Iris pigment epithelial cell (primary cell): ENCODE measurements at regions not wholly inside any gene's neighbourhood (a gene's known extent, or its start where the extent isn't known, plus 50 kb on each side); places are given as distances from the start of the nearest gene placed in this dataset.
A peak's percentile ranks its signal among the peaks of the same experiment; 100 is the strongest.
"Not testable (repeated sequence)": the region's sequence is repeated elsewhere in the genome, so short reads cannot be mapped to it uniquely, and the experiment has no call there.

ENCODE experiments used
- DNase-seq: peaks from one replicate; pipeline ENCODE4 v3.0.0-alpha.2; 2011; ENCODE audit warnings: low read depth

DNA sequence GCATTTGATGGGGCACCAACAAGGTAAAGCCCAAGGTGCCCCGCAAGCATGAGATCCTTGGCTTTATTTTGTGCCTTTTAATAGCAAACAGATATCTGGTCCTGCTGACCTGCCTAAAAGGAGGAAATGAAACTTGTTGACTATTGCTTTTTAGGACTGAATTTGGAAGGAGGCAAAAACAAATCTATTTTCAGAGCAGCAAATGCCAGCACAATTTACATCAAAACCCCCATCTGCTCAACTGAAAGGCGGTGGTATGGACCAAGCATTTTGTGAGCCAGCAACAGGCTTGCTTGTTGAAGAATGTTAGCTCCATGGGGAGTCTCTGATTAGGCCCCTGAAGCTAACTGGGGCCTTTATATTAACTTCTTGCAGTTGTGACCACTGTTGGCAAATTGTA, 192.6 kb upstream of the E2F8 start:
- DNase-seq = no peak

DNA sequence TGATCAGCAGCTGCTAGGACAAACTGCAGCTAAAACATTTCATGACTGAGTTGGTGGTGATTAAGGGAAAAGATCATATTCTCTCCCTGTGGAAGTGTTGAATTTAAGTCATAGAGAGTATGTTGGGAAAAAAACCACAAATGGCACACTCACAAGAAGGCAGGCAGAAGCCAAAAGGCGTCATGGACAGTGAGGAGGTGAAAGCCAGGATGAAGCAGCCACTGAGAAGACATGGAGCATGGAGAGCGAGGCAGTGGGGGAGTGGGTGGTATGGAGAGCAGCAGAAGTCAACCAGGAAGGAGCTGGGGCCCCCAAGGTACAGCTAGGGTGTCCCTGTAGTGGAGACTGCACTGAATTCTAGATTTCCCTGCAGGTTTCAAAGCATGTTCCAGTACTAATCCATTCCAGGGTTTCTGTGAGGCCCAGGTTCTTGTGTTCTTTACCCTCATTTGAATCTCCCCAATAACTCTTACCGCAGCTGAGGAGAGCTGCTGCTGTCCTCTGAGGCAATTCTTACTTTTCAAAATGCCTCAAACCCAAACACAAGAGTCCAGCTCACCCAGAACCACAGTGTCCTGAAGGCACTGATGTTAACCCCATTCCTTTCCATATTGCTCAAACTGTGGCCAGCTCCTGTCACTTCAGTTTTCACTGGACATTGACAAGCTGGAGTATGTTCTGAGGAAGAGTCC, 191.8 kb upstream of the E2F8 start:
- peak; percentile 90 for DNase-seq

DNA sequence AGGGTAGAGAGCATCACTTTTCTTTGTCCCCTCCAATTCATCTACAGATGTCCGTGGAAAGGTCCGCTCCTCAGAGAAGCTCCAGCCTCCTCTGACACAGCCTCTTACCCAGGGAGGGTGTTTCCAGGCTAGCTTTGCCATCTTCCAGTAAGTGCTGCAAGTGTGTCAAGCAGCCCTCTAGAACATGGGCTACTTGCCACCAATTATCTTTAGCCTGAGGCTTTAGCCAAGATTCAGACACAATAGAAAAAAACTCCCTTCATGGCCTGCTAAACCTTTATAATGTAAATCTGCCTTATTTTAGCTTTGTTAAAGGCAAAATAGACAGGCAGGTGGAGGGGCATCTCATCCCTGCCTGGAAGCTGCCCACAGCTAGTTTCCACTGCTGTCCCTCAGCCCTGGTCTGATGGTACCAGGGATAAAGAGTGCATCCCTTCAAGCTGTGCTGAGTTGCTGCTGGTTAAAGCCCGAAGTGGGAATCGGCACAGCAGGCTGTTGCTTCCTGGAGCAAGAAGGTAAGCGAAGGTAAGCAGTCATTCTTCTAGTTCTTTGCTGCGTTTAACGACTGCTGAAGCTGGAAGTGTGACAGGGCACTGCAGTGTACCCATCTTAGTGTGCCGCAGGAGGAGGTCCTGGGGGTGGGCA, 190.1 kb upstream of the E2F8 start:
- DNase-seq = no peak

DNA sequence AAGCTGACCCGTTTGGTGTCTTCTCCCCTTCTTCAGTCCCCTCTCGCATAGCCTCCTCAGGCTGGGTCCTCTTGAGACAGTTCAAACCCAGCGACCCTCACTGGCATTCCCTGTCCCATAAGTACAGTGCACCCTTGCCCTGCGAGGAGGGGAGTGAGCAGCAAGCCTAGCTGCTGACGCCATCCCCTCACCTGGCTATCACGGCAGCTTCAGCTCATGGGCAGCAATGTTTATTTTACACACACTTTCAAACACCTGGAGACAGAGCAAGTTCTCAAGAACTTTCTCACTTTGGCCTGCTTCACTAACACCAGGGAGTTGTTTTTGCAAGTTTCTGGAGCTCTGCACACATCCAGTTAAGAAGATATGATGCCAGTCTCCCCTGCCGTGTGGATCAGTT, 189.6 kb upstream of the E2F8 start:
- DNase-seq = no peak

DNA sequence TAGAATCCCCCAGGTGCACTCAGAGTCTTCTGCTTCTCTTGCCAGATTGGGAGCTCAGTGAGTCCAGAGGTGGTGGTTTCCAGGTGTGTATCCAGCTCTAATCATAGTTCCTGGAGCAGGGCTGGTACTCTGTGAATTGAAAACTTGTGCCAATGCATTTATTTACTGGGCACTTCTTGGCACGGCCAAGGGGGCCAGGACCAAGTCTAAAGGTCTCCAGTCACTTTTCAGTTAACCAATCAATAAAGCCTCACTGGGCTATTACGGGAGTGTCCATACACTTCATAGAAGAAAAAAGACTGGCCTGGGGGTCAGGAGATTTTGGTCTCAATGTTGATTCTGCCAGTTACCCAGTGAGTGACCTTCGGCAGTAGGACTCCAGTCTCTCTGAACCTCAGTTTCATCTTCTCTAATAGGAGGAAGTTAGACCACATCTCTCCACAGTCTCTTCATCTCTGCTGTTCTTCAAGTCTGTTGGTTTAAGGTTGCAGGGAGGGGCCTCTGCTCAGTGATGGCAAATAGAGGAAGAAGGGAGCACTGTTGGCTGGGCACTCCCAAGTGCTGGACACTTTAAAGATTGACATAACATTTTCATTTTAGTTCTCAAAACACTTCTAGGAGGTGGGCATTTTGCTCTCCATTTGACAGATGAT, 188.5 kb upstream of the E2F8 start:
- no peak for DNase-seq

DNA sequence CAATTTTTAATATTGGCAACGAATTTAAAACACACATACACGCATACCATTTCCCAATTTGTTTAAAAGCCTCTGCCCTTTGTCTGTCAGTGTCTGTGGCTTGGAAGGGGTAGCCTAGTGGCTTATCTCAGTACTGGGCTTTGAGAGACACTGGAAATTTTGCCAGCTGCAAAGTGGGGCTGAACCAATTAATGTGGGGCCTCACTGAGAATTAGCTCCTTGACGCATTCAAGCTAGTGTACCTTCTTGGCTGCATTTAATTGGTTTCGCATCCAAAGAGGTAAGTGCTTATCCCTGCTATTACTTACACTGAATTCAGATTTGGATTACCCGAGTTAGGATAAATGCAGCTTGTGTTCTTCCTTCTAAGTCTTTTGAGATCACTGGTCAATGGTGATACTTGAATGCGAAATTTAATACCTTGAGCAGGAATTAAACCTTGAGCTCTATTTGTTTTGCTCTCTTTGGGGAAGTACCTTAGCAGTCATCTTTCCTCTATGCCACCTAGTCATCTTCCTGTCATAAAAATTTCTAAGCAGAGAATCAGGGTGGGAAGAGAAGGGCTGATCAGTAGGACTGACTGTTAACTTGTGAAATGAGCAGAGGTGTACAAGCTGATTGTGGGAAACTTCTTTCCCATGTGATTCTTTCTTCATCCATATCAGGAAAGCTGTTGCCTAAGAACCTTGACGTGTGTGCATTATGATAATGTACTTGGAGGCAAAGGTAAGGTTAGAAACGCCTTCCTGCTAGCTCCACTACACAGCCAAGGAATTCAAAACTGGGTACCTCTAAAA, 187.7 kb upstream of the E2F8 start:
- no peak for DNase-seq

GRCh38 chr11:19426756-19427403, 186.1 kb upstream of the E2F8 start:
- no peak for DNase-seq

DNA sequence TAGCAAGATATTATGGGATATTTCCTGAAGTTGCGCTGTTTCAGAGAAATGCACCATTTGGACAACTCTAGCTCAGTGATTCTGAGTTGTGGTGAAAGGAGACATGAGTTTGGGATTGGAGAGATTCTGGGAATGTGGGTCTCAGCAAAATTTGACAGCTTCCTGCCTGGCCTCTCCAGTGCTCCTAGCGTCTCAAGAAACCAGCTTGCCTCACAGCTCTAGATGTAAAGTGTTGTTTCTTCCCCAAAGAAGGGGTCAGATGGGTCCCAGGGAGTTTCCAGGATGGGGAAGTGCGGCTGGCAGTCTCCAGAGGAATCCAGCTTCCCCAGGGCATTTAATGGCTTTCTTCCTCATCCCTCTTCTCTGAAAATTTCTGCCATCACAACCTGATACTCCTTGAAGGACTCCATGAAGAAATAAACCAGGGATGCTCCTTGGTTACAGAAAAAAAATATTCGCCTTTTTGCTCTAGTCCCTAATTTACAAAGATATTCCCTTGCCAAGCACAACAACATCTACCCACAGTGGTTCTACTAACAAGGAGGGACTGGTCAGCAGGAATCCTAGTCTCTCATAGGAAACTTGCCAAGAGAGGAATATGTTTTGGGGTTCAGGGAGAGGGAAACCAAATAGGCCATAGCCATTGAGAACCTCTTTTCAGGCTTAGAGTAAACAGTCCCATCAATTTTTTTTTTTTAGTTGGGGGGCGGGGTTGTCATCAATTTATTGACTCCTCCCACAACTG, 185.4 kb upstream of the E2F8 start:
- DNase-seq = no peak

GRCh38 chr11:19422276-19422675, 181.5 kb upstream of the E2F8 start:
- no peak for DNase-seq

- no peak for DNase-seq
Measured at GRCh38 chr11:19420868-19421533, 180.3 kb upstream of the E2F8 start.

DNA sequence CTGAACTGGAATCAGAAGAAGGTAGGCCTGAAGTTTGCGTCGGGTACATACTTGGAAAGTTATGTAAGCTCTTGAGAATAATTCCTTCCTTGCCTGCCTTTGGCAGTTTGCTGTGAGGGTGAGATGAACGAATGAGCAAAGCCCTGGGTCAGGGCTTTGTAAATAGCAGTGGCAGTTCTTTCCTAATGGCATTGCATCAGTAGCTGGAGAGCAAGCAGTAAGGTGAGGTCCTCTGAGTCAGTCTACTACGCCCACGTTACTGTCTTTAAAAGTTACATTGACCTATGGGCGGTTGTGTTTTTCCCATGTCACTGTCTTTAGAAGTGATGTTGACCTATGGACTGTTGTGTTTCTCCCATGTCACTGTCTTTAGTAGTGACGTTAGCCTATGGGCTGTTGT, 179.1 kb upstream of the E2F8 start:
- DNase-seq = peak; percentile 88

GRCh38 chr11:19419021-19419750, 178.4 kb upstream of the E2F8 start:
- peak; percentile 88 for DNase-seq

DNA sequence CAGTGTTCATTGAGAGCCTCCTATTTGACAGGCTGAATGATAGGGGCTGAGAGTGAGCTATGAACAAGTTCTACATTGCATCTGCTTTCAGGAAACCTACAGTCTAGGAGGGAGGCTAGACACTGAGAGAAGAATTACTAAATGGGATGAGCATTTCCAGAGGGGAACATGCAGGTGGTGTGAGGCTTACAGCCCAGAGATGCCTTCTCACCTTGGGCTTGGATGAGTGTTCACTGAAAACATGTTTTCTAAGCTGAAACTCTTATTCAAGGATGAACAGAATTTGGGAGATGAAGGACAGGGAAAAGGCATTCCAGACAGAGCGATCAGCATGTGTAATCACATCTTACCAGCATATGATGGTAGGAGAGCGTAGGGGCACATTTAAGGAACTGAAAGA, 177.5 kb upstream of the E2F8 start:
- no peak for DNase-seq

- not testable (repeated sequence) for DNase-seq
Measured at GRCh38 chr11:19412070-19412469, 171.3 kb upstream of the E2F8 start.

GRCh38 chr11:19410032-19410431, 169.3 kb upstream of the E2F8 start:
- no peak for DNase-seq

DNA sequence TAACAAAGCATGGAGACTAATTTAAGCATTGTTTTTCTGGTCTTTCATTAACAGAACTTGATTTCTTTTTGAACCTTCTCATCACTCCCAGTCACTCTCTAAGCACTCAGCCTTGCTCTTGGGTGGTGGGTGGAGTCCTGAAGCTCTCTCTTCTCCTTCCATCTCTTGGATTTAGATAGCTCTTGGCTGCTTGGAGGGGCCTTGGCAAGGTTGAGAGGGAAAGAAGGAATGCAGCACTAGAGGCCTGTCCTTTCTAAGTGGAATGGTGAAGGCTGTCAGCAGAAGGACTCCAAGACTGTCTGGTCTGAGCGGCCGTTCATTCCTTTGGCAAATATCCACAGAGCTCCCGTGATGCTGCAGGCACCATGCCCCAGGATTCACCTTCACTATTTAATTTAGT, 168.6 kb upstream of the E2F8 start:
- DNase-seq = no peak

GRCh38 chr11:19407677-19408270, 167.0 kb upstream of the E2F8 start:
- DNase-seq = no peak

GRCh38 chr11:19405966-19406365, 165.2 kb upstream of the E2F8 start:
- no peak for DNase-seq

DNA sequence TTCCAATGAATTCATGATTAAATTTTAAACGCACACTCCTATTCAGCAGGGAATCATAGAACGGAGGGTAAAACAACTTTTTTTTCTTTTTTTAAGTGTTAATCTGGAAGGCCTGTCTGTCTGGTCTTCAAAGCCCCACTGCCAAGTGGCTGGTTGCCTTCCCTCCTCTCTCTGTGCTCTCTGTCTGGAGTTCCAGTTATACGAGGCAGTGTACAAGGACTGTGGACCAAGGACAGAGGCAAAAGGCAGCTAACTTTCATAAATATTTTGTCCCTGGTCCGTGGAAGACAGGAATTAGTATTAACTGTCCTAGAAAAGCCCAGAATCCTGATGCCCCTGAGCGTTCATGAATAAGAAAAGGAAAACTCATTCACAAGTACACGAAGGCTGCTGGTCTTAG, 164.0 kb upstream of the E2F8 start:
- DNase-seq = no peak
